HG03045 (cell line): ENCODE measurements at regions not wholly inside any gene's neighbourhood (a gene's known extent, or its start where the extent isn't known, plus 50 kb on each side); places are given as distances from the start of the nearest gene placed in this dataset.
"Not testable (repeated sequence)": the region's sequence is repeated elsewhere in the genome, so short reads cannot be mapped to it uniquely, and the experiment has no call there.

Experiments
- ATAC-seq: cut with Tn5 transposase; IDR thresholded peaks from one replicate; pipeline ENCODE4 v1.9.1; 2021; ENCODE audit warnings: mild to moderate bottlenecking, moderate library complexity; ENCODE audit not compliant: unreplicated experiment

DNA sequence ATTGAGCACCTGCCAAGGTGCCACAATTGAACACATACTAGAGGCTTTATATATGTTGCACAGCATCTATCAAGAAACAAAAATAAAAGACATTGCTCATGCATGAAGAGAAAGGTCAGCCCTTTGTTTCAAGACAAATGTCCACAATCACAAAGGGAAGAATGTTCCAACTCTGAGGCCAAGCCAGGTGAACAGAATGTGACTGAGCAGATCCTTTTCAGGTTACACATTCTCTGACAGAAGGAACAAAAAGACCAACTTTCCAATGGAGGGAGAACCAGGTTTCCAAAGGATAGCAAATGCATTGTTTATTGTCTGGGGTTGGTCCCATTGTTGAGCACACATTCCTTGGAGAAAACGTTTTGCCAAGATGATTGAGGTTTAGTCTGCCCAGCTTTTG is 50.2 kb upstream of the FAM174B start:
- no peak for ATAC-seq

DNA sequence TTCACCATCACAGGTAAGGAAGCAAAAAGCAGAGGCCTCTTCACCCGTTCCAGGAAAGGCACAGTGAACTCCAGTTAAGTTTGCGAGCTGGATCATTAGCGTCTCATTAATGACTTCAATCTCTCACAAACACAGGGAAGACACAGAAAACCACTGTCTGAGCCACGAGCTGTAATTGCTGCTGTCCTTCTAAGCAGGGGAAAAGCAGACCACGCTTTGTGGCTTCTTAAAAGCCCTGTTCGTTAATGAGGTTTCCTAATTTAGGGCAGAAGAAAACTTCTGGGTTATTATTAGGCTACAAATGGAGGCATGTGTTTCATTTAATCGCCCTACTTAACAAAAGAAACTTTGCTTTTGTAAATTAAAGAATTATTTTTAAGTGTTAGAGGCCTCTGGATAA is 50.6 kb upstream of the FAM174B start:
- no peak for ATAC-seq

DNA sequence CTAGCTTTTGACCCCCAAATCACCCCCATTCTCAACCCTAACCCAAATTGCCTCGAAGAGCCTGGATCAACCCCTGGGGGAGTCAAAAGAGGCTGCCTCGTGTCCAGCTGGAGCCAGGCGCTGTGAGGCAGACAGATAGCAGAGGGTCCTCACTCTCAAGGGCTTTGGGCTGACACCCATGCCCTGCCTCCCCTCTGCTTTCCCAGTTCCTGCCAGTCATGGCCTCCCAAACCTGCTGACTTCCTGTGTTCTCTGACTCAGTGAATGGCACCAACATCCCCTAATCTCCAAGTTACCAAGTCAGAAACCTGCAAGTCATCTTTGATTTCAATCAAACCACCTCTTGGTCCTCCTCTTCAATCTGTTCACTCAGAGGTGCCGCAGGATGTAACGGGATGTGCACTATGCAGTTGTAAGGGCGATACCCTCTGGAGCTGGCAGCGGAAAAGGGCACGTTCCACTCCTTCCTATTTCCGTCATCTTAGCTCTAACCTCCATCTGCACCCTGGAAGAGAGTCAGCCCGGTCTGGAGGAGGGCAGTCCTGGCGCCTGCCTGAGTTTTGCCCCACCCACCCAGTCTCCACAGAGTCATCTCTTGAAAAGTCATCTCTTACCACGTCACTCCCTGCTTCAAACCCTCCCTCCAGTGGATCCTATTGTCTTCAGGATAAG is 52.4 kb upstream of the FAM174B start:
- no peak for ATAC-seq

DNA sequence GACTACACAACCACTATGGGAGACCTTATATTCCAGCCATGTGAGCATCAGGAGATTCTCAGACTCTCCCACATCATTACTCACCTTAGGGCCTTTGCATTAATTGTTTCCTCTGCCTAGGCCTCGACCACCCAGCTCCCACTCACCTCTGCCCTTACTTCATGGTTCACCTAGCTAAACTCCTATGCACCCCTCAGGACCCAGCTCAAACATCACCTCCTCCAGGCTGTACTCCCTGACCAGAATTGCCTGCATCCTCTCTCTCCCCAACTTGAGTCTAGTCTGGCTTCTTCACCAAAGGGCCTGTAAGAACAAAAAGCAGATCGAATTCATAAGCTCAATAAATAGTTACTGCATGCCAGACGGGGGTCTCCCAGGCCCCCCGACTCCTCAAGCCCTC is 53.1 kb upstream of the FAM174B start:
- ATAC-seq = no peak

DNA sequence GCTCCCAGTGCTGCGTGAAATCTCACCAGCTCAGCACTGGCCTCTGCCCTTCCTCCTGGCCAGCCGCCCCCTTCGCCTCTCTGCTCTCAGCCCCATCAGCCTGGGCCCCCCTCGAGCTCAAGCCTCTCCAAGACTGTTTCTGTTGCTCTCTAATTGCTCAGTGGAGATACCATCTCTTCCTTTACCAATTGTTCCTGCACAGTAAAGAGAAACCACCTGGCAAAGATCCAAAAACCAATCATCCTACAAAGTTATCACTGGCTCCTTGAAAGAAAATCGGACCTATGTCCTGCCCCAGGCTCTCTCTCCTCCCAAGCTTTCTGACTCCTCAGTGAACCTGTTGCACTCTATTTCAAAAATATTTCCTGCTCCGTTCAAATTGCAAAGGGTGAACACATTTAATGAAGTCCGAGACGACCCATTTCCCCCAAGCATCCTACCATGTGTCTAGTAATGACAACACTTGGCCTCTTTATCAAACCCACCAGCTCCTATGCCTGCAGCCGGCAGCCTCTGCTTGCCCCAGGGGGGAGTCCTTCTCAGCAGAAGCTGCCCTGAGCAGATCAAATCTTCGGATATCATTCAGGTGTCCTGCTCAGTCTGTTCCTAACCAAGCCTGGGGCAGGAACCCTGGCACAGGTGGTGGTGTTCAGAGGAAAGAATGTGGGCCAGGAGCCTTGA is 53.7 kb upstream of the FAM174B start:
- no peak for ATAC-seq

DNA sequence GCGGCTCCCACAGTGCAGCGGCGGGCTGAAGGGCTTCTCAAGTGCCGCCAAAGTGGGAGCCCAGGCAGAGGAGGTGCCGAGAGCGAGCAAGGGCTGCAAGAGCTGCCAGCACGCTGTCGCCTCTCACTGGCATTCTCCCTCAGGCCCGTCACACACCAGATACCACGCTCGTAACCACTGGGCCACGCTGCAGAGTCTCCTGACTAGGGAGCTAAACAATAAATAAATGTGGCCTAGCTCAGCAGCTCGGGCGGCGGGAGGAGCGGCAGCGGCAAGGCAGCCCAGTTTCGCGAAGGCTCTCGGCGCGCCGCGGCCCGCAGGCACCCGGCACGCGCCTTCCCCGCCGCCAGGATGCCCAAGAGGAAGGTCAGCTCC is 55.9 kb upstream of the FAM174B start:
- ATAC-seq = no peak

DNA sequence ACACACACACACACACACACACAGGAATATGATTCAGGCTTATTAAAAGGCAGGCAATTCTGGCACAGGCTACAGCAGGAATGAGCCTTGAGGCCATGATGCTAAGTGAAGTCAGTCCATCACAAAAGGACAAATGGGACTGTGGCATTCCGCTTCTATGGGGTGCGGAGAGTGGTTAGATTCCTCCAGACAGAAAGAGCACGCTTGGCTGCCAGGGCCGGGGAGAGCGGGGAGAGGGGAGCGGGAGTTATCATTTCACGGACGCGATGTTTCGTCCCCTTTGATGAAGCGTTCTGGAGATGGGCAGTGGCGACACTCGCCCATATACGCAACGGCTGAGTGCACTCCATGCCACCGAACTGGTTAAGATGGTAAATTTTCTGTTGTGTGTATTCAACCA is 58.5 kb upstream of the FAM174B start:
- no peak for ATAC-seq

DNA sequence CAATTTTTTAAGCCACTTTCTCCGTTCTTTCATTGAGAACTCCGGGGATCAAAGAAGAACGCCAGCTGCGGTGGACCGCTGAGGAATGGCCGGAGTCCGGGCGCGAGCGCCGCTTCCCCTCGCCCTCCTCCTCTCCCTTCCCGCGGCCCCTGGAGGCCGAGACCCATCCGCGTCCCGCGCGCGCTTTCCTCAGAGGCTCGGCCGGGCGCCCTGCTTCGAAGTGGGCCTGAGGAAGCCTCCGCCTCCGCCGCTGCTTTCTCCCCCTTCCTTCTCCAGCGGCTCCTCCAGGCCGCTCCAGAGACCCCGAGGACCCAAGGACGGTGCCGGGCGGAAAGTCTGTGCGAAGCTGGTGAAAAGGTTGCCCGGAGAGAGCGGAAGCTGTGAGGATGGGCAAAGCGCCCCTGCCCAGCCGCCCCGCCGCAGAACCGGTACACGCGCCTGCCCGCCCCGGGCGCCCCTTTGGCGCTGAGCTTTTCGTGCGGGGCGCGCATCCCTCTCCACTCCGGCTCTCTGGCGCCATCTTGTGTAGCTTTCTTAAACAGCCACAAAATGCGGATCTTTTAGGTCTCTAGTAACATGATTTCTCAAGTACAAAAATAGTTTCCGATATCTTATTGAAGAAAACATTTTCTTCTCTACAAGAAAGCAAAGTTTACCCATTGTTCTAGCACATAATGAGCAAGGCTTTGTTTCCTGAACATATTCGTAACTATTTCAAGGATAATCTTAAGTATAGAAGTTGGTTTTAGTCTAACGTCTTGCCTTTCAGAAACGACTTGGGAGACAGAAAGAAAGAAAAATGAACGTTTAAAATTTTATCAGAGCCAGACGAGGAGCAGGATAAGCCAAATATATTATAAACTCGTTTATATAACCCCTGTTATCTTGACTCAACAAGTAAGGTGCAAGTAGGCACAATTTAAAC is 59.2 kb upstream of the FAM174B start:
- peak; percentile 72 for ATAC-seq

DNA sequence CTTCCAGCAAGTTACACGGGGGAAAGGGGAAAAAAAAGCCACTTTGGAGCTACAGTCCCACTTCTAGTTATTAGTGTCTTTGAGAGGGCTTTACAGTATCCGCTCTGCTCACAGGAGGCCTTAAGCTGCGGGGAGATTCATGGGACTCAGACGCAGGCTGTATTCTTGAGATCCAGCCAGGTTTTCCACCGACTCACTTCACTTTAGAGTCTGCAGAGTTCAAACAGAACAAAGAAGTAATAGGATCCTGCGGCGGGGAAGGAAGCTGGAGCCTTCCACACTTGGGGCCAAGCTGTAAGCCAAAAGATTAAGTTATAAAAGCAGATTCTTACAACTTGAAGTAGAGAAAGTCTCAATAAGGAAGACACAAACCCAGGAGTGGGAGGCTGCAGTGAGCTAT is 60.2 kb upstream of the FAM174B start:
- ATAC-seq = no peak

DNA sequence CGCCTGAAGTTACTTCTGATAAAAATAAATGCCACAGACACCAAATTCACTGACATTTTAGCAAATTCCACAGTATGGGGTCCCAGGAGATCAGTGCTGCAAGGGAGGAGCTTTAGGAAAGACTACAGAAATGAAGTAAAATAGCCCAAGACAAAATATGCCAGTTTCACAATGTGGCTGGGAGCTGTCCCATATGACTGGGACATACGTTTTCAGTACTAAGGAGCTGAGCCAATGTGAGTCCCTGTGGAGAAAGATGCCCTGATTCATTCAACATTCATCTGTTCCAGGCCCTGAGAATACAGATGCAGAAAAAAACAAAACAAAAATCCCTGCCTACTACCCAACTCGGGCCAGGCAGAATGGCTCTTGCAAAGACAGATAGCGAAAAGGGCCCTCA is 63.4 kb upstream of the FAM174B start:
- ATAC-seq = no peak

DNA sequence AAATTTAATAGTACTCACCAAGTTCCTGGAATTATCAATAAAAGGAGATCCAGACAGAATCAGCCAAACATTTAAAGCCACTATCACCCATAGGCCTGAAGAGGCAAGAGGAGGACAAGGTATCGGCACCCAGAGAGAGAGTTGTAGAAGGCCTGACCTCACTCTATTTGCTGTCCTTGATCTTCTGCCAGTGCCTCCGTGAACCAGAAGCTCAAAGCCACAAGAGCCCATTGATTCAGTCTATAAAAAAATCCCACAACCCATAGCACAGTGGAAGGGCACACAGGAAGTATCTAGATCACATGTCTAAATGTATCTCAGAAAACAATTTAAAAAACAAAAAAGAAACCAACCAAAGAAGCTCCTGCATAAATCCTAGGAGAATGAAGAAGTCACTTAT is 68.6 kb upstream of the FAM174B start:
- no peak for ATAC-seq

DNA sequence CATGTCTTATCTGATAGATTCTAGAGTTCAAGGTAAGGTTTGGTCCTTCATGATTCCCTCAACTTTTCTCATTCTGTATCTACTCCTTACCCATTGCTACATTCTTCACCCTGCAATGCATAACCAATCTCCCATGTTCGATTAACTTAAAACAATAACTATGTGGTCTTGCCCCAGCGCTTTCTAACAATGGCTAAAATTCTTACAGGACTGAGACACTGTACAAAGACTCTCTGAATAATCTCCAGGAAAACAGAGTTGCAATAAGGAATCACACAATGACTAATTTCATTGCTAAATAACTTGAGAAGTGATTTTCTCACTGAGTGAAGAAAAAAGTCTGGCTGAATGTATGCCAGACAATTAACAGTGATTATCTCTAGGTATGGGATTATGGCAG is 69.6 kb upstream of the FAM174B start:
- no peak for ATAC-seq

DNA sequence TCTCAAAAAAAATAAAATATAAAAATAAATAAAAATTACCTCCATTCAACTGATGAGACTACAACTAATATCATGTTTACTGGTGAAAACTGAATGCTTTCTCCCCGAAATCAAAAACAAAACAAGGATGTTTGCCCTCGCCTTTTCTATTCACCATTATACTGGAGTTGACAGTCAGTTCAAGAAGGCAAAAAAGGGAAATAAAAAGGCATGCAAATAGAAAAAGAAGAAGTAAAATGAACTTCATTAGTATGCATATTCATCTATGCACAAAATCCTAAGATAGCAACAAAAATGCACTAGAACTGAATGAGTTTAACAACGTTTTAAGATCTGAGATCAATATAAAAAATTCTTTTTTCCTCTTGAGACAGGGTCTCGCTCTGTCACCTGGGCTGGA is 72.7 kb upstream of the FAM174B start:
- ATAC-seq = no peak

DNA sequence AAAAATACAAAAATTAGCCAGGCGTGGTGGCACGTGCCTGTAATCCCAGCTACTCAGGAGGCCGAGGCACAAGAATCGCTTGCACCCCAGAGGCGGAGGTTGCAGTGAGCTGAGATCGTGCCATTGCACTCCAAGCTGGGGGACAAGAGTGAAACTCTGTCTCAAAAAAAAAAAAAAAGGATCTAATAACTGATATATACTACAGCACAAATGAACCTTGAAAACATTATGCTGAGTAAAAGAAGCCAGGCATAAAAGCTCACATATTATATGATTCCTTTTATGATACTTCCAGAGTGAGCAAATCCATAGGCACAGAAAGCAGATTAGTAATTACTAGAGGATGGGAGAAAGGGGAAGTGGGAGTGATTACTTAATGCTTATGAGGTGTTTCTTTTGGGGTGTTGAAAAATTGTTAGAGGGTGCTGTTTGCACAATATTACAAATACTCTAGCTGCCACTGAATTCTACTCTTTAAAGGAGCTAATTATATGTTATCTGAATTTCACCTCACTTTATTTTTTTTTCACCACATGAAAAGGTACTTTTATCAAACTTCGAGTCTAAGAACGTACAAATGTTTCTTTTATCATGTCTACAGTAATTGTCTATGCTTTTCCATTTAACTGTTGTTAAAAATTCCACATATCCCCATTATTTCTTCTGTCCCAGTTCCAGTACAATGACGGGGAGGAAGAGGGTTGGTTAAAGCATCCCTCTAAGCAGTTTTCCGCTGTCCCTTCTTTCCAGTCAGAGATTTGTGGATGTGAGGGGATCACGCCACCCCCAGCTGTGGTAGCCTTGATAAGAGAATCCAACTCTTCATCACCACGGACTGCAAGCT is 77.7 kb upstream of the FAM174B start:
- no peak for ATAC-seq

DNA sequence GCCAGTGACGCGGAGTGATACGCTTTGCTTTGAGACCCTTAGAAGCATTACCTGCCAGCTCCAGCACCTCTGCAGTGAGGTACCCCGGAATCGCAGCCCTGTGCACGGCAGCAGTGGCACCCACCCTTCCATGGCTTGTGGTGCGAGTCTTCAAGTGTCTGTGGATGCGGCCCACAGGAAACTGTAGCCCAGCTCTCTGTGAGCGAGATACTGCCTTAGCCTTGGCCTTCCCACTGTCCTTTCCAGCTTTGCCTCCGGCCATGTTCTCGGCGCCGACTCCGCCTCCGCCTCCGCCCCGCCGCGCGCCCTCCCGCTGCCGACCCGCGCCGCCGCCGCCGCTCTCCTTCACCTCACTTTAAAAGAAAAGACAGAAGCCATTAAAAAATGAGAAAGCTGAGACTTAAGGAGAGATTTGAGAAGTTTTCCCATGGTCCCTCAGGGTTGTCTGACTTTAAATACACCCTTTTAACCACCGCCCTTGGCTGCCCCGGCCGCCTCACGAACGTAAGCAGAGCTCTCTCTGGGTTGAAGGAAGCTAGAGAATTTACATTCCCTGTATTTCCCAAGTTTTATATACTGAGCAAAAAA is 78.5 kb upstream of the FAM174B start:
- ATAC-seq = no peak

DNA sequence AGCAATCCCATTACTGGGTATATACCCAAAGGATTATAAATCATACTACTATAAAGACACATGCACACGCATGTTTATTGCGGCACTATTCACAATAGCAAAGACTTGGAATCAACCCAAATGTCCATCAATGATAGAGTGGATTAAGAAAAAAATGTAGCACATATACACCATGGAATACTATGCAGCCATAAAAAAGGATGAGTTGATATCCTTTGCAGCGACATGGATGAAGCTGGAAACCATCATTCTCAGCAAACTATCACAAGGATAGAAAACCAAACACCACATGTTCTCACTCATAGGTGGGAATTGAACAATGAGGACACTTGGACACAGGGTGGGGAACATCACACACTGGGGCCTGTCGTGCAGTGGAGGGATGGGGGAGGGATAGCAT is 83.7 kb upstream of the FAM174B start:
- ATAC-seq = not testable (repeated sequence)

DNA sequence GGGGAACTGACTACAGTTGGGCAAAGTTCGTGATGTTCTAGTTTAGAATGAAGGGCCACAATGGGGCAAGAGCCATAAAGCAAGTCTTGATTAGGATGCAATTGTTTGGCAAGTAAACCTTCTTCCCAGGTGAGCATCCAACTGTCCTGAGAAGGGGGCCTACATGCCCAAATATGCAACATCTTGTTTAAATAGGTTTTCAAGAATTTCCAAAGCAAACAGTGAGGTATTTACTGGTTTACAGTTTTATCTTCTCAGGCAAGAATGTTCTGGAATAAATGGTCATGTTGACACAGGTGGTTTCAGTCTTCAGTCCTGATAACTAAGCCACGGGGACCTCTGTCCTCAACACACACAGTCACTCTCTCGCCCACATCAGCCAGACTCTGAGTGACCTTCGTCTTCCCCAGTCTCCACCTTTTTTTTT is 90.3 kb upstream of the FAM174B start:
- ATAC-seq = no peak

DNA sequence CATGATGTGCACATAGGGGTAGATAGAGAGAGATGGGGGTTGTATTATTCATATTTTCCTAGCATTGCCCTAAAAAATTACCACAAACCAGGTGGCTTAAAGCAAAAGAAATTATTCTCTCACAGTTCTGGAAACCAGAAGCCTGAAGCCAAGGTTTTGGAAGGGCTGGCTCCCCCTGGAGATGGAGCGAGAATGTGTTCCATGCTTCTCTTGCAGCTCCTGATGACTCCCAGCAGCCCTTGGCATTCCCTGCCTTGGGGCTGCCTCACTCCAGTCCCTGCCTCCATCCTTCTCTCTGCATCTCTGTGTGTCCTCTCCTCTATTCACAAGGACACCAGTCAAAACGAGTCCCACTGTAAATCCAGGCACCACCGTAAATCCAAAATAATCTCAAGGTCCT is 91.5 kb upstream of the FAM174B start:
- ATAC-seq = no peak

DNA sequence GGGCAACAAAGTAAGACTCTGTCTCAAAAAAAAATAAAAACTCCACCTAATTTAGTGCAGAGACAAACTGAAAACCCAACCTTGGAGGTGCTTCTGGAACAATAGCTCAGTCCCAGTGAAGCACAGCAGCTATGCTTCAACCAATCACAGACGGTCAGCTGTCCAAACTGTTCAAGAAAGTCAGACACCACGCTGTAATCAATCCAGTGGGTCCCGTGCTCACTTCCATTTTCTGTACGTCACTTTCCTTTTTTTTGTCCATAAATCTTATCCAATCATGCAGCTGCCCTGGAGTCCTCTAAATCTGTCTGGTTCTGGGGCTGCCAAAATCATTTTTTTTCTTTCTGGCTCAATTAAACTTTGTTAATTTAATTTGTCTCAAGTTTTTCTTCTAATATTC is 93.6 kb upstream of the FAM174B start:
- no peak for ATAC-seq

DNA sequence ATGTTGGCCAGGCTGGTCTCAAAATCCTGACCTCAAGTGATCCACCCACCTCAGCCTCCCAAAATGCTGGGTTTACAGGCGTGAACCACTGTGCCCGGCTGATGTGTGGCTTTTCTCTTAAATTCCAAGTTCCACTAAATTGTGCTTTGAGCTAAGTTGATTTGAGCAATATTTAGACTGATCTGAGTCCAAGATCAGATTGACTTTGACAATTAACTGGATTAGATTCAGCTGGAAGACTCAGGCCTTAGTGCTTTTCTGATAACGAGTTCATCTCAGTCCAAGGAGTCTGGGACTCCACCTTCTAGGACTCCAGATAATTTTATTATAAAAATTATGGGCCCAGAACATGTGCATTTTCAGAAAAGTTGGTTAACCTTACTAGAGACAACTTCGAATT is 94.4 kb upstream of the FAM174B start:
- no peak for ATAC-seq

DNA sequence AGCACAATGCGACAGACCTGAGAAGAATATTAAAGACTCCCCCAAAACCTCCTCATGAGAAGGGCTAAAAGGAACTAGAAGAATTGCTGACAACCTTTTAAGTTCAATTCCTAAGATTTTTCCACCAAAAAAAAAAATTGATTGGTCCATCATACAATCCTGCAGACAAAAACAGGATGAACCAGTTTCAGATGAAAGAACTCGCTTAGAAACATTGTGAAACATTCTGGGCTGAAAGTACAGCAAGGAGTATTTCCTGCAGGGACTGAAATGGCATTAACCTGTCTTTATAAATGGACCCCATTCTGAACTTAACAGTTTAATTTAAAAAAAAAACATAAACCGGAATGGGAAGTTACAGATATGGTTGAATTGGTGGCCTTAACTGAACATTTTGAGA is 96.0 kb upstream of the FAM174B start:
- ATAC-seq = no peak
